Renal cortical epithelial cell (primary cell): ENCODE measurements at regions not wholly inside any gene's neighbourhood (a gene's known extent, or its start where the extent isn't known, plus 50 kb on each side); places are given as distances from the start of the nearest gene placed in this dataset.
A peak's percentile ranks its signal among the peaks of the same experiment; 100 is the strongest.
"Not testable (repeated sequence)": the region's sequence is repeated elsewhere in the genome, so short reads cannot be mapped to it uniquely, and the experiment has no call there.

Source experiments
- DNase-seq: peaks from one replicate; pipeline ENCODE4 v3.0.0-alpha.2; 2011; ENCODE audit warnings: low read depth

DNA sequence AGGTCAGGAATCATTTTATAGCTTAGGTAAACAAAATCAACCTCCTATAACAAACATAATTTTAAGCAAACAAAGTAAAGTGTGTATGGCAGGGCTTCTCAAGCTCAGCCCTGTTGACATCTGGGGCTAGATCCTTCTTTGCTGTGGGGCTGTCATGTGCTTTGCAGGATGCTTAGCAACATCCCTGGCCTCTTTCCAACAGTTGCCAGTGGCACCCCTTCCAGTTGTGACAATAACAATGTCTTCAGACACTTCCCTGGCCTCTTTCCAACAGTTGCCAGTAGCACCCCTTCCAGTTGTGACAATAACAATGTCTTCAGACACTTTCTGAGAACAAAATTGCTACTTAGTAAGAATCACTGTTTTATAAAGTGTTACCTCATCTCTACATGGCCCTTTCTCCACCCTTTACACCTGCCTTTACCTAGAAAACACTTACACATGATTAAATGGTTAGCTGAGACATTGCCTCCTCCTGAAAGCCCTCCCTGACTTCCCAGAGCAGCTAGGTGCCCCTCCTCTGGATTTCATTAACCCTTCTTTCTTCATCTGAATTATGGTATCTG is 194.0 kb upstream of the LMCD1 start:
- no peak for DNase-seq

DNA sequence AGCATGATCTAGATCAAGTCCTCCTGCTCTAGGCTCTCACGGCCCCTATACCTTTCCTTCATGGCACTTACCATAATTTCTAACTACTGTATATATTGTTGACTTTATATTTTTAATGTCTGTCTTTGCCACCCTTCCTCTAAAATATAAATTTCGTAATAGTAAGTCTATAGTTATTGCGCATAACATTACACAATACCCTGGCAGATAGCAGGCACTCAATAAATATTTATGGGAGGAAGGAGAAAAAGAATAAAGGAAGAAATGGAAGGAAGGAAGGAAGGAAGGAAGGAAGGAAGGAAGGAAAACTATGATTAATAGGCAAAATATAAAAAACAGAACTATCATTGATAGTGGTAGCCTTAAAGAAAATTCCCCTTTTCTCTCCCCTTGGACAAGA is 190.3 kb upstream of the LMCD1 start:
- no peak for DNase-seq

DNA sequence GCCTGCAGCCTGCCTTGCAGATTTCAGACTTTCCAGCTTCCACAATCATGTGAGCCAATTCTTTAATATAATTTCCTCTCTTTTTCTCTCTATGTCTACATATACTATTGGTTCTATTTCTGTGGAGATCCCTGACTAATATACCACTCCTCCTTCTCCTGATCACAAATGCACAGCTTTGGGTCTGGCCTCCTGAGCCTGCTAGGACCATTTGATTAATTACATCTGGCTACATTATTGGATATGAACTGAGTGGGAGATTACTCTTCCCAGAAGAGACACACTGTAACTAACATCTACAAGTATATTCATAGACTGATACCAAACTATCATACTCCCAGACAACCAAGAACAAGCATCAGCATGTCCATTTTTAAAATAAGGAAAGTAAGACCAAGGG is 188.9 kb upstream of the LMCD1 start:
- no peak for DNase-seq

DNA sequence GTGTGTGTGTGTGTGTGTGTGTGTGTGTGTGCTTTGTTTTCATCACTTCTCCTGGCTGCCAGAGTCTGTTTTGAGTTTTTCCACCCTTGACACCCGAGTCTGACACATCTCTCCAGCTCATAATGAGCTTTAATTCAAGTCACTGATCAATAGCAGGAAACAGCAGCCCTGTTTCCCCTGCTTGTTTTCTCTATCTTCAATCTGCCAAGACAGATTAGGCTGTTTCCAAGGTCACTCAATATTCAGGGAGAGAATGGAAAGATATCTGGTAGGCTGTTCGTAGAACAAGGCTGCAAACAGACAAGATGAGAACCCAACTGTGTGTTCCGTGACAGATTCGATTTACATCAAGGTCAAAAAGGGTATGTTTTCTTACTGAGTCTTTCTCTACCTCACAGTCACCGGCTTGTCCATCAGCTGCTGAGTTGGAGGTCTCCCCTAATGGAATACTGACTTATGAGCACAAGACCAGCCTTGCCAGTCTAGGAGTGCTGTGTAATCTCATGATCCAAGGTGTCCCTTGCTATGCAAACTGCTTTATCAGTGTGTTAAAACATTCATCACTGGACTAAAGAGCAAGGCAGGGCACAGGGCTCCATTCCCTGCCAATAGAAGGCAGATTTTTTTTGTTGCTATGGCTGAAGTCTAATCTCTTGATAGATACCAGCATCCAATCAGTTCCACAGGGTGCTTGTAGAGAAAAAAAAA is 187.9 kb upstream of the LMCD1 start:
- DNase-seq = no peak

DNA sequence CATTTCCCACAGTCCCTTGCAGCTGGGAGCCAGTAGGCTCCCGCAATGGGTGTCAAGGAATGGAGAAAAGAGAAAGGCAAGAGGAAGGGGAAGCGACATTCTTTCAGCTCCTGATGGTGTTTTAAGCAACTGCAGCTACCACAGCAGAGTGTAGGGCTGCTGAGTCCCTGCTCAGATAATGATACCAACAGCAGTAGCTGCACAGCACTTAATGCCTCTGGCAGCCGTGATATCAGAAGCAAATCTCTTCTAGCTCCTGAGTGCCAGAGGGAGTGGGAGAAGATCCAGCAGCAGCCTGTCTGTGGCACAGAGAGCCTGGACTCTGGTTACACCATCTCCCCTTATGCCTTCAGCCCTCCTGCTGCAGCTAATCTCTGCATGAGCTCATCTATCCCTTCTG is 186.1 kb upstream of the LMCD1 start:
- DNase-seq = not testable (repeated sequence)

DNA sequence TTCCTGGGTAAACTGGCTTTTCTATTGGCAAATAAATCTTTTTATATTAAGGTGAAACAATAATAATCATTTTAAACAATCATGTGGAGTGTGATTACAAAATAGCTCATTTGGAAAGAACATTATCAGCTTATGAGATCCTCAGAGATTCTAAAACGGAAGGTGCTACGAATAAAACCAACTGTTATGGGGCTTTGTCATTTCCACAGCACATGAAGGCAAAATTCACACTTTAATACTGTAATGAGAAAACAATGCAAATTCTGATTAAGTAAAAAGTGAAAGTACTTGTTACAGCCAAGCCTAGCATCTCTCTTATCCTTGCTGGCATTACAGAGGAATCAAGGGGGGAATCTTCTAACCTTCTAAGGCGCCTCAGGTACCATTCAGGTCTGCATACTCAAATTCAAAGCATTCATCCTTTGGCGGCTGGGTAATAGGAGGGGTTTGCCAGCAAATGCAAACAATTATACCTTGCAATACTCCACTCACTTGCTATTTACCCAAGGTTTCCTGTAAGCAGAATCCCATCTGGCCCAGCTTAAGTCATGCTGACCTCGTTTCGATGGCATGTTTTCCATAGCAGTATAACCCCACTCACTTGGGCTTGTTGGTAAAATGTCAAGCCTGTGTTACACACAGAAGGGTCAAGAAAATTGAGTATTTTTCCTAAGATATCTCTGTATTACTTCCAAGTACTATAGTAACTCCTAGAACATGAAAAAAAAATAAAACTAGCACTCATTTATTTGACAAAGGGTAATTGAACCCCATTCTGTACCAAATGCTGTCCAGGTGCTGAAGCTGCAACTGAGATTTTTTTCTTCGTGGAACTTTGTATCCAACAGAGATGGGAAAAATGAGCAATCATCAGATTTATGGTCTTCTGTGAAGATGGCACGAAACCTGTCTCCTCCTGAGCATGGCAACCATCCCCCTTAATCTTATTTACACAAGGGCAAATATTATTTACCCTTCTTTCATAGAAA is 183.7 kb upstream of the LMCD1 start:
- peak; percentile 44 for DNase-seq

DNA sequence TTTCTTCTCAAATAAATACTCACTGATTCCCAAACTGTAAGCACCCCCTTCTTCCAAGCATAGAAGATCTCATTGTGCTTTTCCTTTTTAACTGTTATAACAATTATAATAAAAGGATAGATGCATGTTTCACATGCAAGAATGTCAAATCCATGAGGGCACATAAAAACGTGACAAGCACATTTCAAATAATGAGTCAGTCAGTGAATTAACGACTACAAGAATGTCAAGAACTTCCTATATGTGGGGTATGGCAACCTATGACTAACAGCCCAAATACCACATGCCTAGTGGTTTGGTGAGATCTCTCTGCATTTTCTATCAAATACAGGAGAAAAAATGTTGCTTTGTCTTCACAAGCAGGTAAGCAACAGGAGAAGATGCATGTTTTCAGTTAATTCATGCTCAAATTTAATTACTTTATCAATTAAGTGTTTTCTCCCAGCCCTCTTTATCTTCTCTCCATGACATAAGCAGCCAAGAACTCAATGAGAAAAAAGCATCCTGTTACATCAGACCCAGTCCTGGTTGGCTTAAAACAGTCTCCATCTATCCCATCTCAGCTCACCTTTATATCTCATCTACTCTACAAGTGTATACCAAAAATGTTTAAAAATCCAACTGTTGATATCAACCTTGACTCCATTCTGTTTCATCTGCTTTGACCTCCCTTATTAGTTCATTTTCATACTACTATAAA is 181.5 kb upstream of the LMCD1 start:
- DNase-seq = peak; percentile 89

DNA sequence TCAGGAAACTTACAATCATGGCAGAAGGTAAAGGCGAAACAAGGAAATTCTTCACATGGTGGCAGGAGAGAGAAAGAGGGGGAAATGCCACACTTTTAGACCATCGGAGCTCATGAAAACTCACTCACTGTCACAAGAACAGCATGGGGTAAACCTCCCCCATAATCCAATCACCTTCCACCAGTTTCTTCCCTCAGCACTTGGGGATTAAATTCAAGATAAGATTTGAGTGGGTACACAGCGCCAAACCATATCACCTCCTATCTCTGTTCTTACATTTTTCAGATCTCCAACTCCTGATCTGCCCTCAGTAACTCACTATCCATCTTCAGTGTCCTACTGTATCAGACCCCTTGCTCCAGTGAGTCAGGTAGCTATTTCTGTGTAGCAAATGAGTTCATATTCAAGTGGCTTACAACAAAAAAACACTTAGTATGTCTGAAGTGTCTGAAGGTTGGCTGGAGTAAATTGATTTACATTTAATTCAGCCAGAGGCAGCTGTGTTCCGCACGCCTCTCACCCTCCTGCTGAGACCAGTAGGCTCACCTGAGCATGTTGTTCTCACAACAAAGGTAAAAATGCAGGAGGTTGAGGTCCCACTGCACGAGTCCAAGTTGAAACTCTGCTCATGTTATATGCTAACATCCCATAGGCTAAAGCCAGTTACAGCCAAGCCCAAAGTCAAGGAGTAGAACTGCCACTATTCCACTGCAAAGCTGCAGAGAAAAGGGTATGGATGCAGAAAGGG is 180.7 kb upstream of the LMCD1 start:
- DNase-seq = no peak

DNA sequence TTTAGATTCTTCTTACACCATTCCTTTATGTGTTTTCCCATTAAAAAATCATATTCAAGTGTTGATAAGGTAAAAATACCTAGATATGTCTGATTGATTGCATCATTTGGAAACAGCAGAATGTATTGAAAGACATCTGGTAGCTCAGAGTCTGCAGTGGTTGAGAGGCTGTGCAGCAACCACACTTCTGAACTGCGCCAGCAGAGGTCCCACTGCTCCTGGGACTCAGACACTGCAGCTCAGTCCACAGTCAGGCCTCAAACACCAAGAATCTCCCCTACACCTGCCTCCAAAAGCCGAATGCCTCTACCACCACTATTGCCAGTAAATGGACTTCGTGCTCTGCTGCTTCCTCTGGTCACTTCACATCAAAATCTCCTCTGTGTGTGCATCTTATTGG is 176.9 kb upstream of the LMCD1 start:
- peak; percentile 25 for DNase-seq

DNA sequence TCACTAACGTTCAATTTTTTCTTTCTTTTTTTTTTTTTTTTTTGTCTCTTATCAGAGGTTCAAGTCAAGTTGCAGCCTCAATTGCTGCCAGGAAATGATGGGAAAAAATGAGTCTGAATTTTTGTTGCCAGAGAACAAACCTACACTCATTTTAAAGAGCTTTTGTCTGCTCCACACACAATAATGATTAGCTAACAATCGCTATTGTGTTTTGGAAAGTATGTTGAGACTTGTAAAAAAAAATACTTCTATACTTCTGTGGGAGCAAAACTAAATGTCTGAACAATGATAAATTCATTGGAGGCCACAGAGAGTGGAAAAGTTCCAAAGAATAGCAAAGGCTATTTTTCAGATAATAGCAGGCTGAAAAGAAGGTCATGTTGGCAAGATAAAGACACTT is 176.3 kb upstream of the LMCD1 start:
- DNase-seq = no peak

DNA sequence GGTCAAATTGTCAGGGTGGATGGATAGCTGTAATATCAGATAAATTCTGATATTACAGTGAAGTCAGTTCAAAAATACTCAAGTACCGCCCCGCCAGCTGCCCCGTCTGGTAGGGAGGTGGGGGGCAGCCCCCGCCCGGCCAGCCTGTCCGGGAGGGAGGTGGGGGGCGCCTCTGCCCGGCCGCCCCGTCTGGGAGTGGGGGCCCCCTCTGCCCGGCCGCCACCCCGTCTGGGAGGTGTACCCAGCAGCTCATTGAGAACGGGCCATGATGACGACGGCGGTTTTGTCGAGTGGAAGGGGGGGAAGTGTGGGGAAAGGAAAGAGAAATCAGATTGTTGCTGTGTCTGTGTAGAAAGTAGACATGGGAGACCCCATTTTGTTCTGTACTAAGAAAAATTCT is 175.8 kb upstream of the LMCD1 start:
- not testable (repeated sequence) for DNase-seq

DNA sequence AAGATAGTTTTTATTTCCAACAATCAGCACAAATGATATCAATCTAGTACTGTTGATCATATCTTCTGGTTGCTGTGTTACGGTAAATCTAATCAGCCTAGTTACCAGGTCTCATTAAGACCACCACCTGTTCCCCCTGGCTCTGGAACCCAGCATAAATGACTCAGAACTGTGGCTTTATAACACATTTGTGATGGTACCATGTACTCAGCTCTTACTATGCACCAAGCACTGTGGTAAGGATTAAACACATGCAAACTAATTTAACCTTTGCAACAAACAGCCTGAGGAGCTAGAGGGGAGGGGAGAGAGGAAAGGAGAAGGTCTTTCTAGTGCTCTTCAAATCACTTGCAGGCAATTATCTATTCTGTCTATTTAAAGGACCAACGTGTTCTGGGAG is 173.9 kb upstream of the LMCD1 start:
- DNase-seq = no peak

DNA sequence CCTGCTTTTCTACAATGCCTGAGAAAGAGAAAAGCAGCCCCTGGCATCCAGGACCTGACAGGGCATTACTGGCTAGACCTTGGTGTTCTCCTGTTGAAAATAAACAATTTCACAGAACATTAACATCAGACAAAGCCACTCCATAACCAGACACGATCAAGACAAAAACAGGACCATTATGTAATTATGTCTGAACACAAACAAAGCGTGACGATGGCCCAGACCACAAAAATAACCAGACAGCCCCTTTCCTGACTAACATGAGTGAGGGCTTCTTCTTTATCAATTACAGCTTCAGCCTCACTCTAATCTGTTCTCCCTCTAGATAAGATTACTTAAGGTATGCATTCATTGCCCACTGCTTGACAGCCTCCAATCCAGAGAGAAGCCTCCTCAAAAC is 172.7 kb upstream of the LMCD1 start:
- peak; percentile 63 for DNase-seq

DNA sequence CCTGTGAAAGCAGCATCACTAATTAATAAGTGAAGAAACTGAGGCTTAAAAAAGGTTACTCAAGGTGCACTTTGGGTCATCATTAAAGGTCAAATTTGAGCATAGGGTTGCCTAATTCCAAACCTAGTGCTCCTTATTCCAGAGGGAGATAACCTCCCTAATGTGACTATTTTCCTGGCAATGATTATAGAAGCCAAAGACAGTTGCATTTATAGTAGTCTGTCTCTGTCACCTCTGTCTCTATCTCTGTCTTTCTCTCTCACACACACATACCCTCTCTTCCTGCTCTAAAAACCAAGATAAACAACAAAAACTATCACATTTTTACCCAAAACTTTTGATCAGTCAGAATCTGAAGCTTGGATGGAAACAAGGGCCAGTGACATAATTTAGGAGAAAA is 172.0 kb upstream of the LMCD1 start:
- no peak for DNase-seq

DNA sequence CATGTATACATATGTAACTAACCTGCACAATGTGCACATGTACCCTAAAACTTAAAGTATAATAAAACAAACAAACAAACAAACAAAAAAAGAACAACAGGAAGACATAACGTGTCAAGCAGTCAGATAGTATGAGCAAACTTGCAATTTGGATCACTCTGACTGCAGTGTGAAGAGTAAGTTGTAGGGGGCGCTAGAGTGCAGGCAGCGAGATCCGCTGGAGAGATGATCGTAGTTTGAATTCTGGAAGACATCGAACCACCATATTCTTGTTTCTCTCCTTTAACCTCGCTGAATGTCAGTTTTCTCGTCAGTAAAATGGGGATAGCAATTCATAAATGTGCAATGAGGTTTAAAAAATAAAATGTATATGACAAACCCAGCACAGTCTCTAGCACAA is 165.2 kb upstream of the LMCD1 start:
- DNase-seq = no peak

DNA sequence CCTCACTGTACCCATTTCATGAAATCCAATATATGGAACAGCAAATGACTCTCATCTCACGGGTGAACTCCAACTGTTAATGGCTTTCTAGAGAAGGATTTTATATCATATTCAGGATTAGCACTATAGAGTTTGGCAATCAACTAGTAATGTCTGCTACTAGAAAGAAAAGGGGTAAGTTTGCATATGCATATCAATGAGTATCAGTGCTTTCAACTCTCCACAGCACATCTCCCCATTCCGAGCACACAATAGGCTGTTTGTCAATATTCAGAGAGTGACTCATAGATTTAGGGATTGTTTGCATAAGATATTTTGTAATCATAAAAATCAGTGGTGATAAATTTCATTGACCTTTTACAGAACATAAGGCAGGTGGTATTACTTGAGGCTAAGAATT is 163.2 kb upstream of the LMCD1 start:
- no peak for DNase-seq

DNA sequence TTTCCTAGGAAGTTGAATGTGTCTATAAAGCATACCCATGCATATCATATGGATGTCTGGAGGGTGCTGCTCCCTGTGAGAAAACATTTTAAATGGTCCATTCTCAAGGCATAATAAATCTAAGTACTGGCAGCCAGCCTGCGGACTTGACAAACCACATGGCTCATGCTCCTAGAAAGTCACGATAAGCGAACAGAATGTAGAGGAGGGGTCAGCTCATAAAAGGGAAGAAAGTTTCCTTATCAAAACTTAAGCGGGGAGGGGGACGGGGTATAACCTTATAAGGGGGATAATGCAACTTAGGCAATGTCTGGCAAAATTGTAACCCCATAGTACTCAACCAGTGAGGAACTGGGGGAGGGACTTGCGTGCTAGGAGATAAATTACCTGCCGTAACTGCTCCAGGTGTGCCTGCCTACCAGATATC is 159.8 kb upstream of the LMCD1 start:
- peak; percentile 33 for DNase-seq

DNA sequence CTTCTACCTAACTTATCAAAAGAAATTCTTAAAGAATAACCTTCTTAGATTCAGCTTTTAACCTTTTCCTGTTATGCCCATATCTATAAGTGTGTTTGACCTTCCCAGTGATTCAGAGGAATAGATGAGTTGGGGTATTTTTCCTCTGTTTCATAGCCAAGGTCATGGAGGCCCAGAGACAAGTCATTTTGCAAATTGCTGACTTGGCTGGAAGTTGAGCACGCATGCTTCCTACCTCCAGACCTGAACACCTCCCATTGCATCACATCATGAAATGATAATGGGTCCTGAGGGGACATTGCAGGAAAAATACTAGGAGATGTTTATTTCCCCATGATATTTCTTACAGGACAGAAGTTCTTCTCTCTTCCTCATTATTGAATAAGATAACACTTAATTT is 158.6 kb upstream of the LMCD1 start:
- no peak for DNase-seq

DNA sequence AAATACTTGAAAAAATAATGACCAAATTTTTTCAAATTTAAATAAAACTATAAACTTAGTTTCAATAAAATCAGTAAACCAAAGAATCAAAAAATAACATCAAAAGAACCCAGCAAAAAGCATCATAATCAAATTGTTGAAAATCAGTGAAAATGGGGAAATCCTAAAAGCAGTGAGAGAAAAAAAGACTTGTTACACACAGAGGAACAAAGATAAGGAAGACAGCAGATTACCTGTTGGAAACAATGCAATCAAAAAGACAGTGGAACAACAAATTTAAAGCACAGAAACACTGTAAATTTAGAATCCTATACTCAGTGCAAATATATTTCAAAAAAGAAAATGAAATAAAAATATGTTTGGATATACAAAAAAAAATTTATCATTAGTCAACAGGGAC is 156.2 kb upstream of the LMCD1 start:
- peak; percentile 31 for DNase-seq

DNA sequence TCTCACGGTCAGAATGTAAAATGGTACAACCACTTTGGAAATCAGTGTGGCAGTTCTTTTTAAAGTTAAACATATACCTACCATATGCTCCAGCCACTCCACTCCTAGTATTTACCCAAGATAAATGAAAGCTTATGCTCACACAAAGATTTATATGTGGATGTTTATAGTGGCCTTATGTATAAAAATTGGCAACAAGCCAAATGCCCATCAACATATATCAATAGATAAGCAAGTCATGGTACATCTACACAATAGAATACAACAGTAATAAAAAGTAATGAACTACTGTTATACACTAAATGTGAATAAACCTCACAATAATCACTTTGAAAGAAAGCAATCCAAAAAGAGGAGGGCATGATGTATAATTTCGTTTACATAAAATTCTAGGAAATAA is 153.5 kb upstream of the LMCD1 start:
- DNase-seq = no peak

DNA sequence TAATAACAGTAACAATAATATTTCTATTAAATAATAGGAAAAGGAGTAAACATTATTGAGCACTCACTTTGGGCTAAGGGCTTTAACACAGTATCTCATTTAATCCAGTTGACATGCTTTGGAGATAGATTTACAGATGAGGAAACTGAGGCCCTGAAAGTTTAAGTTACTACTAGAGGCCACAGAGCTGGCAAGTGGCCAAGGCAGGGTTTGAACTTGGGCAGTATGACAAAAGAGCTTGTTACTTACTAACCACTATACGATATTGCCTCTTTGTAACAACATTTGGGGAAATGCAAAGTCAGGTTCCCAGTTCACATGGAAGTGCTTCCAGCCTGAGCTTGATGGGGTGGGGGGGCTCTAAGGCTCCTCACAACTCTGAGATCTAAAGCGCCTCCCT is 149.1 kb upstream of the LMCD1 start:
- DNase-seq = no peak
